ENCODE measurements at regions not wholly inside any gene's neighbourhood (a gene's known extent, or its start where the extent isn't known, plus 50 kb on each side); places are given as distances from the start of the nearest gene placed in this dataset.

DNA sequence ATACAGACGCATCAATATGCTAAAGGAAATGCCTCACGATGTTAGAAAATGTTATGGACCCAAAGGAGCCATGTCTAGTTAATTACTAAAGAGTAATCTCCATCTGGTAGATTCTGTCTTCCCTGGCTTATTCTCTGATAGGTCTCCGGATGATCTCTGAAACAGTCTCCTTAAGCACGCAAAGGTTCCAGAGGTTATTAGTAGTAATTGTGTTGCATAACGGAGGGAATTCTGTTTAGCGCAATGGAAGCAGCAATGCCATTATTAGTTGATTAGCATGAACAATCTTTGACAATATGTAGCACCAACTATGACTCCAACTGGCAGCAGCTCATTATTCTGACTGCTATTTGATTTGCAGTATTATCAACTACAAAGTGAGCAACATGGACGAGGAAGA is 952.5 kb upstream of the SEMA6D start (continued):
- TF ChIP-seq SP1 (IDR thresholded peaks at IDR 0.05; ENCODE audit: low read depth) (no peak), CEBPB (IDR thresholded peaks at IDR 0.05; ENCODE audit: low read depth) (no peak), YY1 (IDR thresholded peaks at IDR 0.05; ENCODE audit: extremely low read depth, insufficient replicate concordance, low read depth, low read length) (no peak), TCF7L2 (IDR thresholded peaks at IDR 0.05; ENCODE audit: borderline replicate concordance, extremely low read depth, insufficient read depth, insufficient read length) (no peak), POLR2A (IDR thresholded peaks at IDR 0.05; ENCODE audit: borderline replicate concordance, extremely low read depth, insufficient read depth, insufficient read length) (no peak)
- TF ChIP-seq, protein P1, sequence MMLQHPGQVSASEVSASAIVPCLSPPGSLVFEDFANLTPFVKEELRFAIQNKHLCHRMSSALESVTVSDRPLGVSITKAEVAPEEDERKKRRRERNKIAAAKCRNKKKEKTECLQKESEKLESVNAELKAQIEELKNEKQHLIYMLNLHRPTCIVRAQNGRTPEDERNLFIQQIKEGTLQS (IDR thresholded peaks at IDR 0.05), result no peak
- TF ChIP-seq, protein P2, sequence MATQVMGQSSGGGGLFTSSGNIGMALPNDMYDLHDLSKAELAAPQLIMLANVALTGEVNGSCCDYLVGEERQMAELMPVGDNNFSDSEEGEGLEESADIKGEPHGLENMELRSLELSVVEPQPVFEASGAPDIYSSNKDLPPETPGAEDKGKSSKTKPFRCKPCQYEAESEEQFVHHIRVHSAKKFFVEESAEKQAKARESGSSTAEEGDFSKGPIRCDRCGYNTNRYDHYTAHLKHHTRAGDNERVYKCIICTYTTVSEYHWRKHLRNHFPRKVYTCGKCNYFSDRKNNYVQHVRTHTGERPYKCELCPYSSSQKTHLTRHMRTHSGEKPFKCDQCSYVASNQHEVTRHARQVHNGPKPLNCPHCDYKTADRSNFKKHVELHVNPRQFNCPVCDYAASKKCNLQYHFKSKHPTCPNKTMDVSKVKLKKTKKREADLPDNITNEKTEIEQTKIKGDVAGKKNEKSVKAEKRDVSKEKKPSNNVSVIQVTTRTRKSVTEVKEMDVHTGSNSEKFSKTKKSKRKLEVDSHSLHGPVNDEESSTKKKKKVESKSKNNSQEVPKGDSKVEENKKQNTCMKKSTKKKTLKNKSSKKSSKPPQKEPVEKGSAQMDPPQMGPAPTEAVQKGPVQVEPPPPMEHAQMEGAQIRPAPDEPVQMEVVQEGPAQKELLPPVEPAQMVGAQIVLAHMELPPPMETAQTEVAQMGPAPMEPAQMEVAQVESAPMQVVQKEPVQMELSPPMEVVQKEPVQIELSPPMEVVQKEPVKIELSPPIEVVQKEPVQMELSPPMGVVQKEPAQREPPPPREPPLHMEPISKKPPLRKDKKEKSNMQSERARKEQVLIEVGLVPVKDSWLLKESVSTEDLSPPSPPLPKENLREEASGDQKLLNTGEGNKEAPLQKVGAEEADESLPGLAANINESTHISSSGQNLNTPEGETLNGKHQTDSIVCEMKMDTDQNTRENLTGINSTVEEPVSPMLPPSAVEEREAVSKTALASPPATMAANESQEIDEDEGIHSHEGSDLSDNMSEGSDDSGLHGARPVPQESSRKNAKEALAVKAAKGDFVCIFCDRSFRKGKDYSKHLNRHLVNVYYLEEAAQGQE (IDR thresholded peaks at IDR 0.05; ENCODE audit: low read depth), result no peak

DNA sequence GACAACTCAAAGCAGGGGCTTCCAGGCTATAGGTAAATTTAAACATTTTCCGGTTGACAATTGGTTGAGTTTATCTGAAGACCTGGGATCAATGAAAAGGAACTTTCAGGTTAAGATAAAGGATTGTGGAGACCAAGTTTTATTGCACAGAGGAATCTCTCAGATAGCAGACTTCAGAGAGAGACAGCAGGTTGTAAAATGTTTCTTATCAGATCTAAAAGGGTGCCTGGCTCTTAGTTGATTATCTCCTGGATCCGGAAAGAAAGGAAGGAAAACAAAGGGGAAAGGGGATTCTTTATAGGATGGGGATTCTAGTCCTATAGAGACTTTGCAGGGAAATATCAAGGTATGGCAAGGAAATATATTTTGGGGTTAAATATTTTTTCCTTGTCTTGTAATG is 951.3 kb upstream of the SEMA6D start:
- ChIA-PET POLR2A (no interaction called here), RAD21 (ENCODE audit: low non-redundant PET in 1 of 2, low total read pairs in 2 of 2, uncharacterized antibody in 2 of 2, unreplicated experiment in 2 of 2) (no interaction called here), CTCF (no interaction called here)
- peaks cover 11 to 13% of the 10 kb centered on the region in 2 experiments; a peak in 2 of 4 replicates for H3K9me3 ChIP-seq (ENCODE audit: control insufficient read depth in 1 of 2, insufficient read depth in 1 of 2, low read depth in 1 of 2, low read length in 2 of 2)
- no peaks in the 10 kb centered on the region for H3K79me2 ChIP-seq (ENCODE audit: insufficient read depth, low read length)
- no peaks in the 10 kb centered on the region for H3K9me2 ChIP-seq (ENCODE audit: insufficient read depth)
- no peaks in the 10 kb centered on the region for H4K20me1 ChIP-seq (ENCODE audit: insufficient read depth)
- H2AFZ ChIP-seq (ENCODE audit: low read depth, low read length, poor library complexity, severe bottlenecking), result no peak overlapping the region
- no peak overlapping the region for H3K27ac ChIP-seq (ENCODE audit: low read depth, low read length)
- no peak overlapping the region for H3K9ac ChIP-seq (ENCODE audit: low read length)
- TF ChIP-seq CEBPB (IDR thresholded peaks at IDR 0.05; ENCODE audit: low read depth) (no peak), YY1 (IDR thresholded peaks at IDR 0.05; ENCODE audit: extremely low read depth, insufficient replicate concordance, low read depth, low read length) (no peak), EZH2 (IDR thresholded peaks at IDR 0.05) (no peak), POLR2A (IDR thresholded peaks at IDR 0.05; ENCODE audit: borderline replicate concordance, extremely low read depth, insufficient read depth, insufficient read length) (no peak), ZFX (IDR thresholded peaks at IDR 0.05) (no peak), SIN3A (IDR thresholded peaks at IDR 0.05; ENCODE audit: low read depth) (no peak), POLR2AphosphoS5 (IDR thresholded peaks at IDR 0.05; ENCODE audit: low read depth, low read length) (no peak), FOSL1 (IDR thresholded peaks at IDR 0.05; ENCODE audit: low read depth) (no peak), JUND (IDR thresholded peaks at IDR 0.05) (no peak)
- TF ChIP-seq, protein P2 (IDR thresholded peaks at IDR 0.05; ENCODE audit: low read depth), result no peak
- TF ChIP-seq, protein P1 (IDR thresholded peaks at IDR 0.05), result no peak
- TF ChIP-seq, protein P3, sequence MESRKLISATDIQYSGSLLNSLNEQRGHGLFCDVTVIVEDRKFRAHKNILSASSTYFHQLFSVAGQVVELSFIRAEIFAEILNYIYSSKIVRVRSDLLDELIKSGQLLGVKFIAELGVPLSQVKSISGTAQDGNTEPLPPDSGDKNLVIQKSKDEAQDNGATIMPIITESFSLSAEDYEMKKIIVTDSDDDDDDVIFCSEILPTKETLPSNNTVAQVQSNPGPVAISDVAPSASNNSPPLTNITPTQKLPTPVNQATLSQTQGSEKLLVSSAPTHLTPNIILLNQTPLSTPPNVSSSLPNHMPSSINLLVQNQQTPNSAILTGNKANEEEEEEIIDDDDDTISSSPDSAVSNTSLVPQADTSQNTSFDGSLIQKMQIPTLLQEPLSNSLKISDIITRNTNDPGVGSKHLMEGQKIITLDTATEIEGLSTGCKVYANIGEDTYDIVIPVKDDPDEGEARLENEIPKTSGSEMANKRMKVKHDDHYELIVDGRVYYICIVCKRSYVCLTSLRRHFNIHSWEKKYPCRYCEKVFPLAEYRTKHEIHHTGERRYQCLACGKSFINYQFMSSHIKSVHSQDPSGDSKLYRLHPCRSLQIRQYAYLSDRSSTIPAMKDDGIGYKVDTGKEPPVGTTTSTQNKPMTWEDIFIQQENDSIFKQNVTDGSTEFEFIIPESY (IDR thresholded peaks at IDR 0.05; ENCODE audit: extremely low read depth, insufficient replicate concordance, low read length), result no peak
- DNase-seq (ENCODE audit: low read depth, low spot score), result no peak
- H3K4me3 ChIP-seq (replicated peaks in 1 of 2; ENCODE audit: low read depth in 1 of 2, low read length in 2 of 2), result no peak overlapping the region
- no peak for ATAC-seq
- no peaks in the 10 kb centered on the region for H3K36me3 ChIP-seq (ENCODE audit: control insufficient read depth in 1 of 2, insufficient read depth in 2 of 2, low read length in 2 of 2)
- no peaks in the 10 kb centered on the region for H3K4me1 ChIP-seq (ENCODE audit: control insufficient read depth in 1 of 2, insufficient read depth in 2 of 2, low read length in 2 of 2)
- intact Hi-C loops (cut with micrococcal nuclease), result no loop called here
- BruUV-seq (replicated peaks), result no TSS peak
- H3K4me2 ChIP-seq (ENCODE audit: low read length), result no peak overlapping the region
- no peaks in the 10 kb centered on the region for H3K27me3 ChIP-seq (ENCODE audit: insufficient read depth, low read length)

Data from HCT116 (cell line).